Endothelial cell of umbilical vein (primary cell): ENCODE measurements at regions not wholly inside any gene's neighbourhood (a gene's known extent, or its start where the extent isn't known, plus 50 kb on each side); places are given as distances from the start of the nearest gene placed in this dataset.

ENCODE experiments used
- BruUV-seq: library from RNA; stranded (reverse); fragments of 400-500 nt; replicated peaks from 2 replicates; lab custom pipeline; 2021; lab: Mats Ljungman, UMichigan
- CTCF ChIA-PET: fragments of 300-600, 350-600 bp; sonication (Branson Sonifier 250); formaldehyde crosslinking; loops from one replicate; lab custom pipeline; 2021; ENCODE audit warnings: antibody characterized with exemption, inconsistent platforms; lab: Charles Lee
- POLR2A ChIA-PET: fragments of 300-600, 350-600 bp; sonication (Branson Sonifier 250); formaldehyde crosslinking; loops from one replicate; lab custom pipeline; 2021; ENCODE audit warnings: antibody characterized with exemption, inconsistent platforms; lab: Charles Lee
- DNase-seq: peaks from one replicate; pipeline ENCODE4 v3.0.0-alpha.2; 2011; ENCODE audit warnings: low read depth, low spot score
- FAIRE-seq: peaks from 2 replicates; lab custom pipeline; 2011; peaks lifted over from hg19 to GRCh38; lab: Jason Lieb, UNC
- H2AFZ ChIP-seq: 2 replicates; pipeline ENCODE4 v1.6.0; 2012; ENCODE audit warnings: low read depth, low read length, control low read depth, inconsistent platforms
- H3K27ac ChIP-seq: 2 replicates; pipeline ENCODE4 v1.5.1; 2011; ENCODE audit warnings: low read depth, mild to moderate bottlenecking, control low read depth, low read length, moderate library complexity; ENCODE audit not compliant: insufficient read depth
- H3K27me3 ChIP-seq, 2 experiments: 2 replicates each; pipeline versions ENCODE4 v1.6.0 to v1.6.1; 2011; ENCODE audit warnings: low read length in 2 of 2, mixed read lengths in 1 of 2; ENCODE audit not compliant: control insufficient read depth in 2 of 2, insufficient read depth in 2 of 2
- H3K36me3 ChIP-seq, 2 experiments: 2 replicates in 1 of 2; 3 replicates in 1 of 2; pipeline ENCODE4 v1.5.1; 2011; ENCODE audit warnings: low read length in 2 of 2, mild to moderate bottlenecking in 1 of 2, moderate library complexity in 1 of 2; ENCODE audit not compliant: control insufficient read depth in 2 of 2, insufficient read depth in 2 of 2; ENCODE audit errors: extremely low read depth in 1 of 2
- H3K4me1 ChIP-seq: 3 replicates; pipeline ENCODE4 v1.5.1; 2011; ENCODE audit warnings: mild to moderate bottlenecking, low read length; ENCODE audit not compliant: control insufficient read depth, insufficient read depth; ENCODE audit errors: extremely low read depth
- H3K4me2 ChIP-seq: 2 replicates; pipeline ENCODE4 v1.6.1; 2011; ENCODE audit warnings: low read length, control low read depth, mixed read lengths; ENCODE audit not compliant: insufficient read depth
- H3K4me3 ChIP-seq, 3 experiments: fragments of 200-600 bp in 1 of 3; sonication (generic), shearing (Covaris generic) in 1 of 3; replicated peaks in 1 of 3; 2 replicates each; pipeline ENCODE4 v1.5.1; 2011 to 2016; ENCODE audit warnings: control low read depth in 3 of 3, low read length in 3 of 3, mild to moderate bottlenecking in 2 of 3, inconsistent platforms in 1 of 3, low read depth in 1 of 3, moderate library complexity in 1 of 3; ENCODE audit not compliant: insufficient read depth in 1 of 3
- H3K79me2 ChIP-seq: 2 replicates; pipeline ENCODE4 v1.6.0; 2012; ENCODE audit warnings: low read length, inconsistent platforms; ENCODE audit not compliant: control insufficient read depth, insufficient read depth
- H3K9ac ChIP-seq: replicated peaks from 2 replicates; pipeline ENCODE3; 2011; ENCODE audit warnings: low read length, control low read depth; ENCODE audit not compliant: insufficient read depth; ENCODE audit errors: extremely low read depth
- H3K9me1 ChIP-seq: replicated peaks from 3 replicates; pipeline ENCODE4 v1.6.0; 2011; ENCODE audit warnings: mild to moderate bottlenecking, low read length; ENCODE audit not compliant: control insufficient read depth, insufficient read depth; ENCODE audit errors: extremely low read depth
- H3K9me3 ChIP-seq: replicated peaks from 2 replicates; pipeline ENCODE4 v1.5.1; 2012; ENCODE audit warnings: low read length, inconsistent platforms; ENCODE audit not compliant: control insufficient read depth, insufficient read depth
- H4K20me1 ChIP-seq: replicated peaks from 2 replicates; pipeline ENCODE3; 2011; ENCODE audit warnings: mild to moderate bottlenecking, low read length; ENCODE audit not compliant: control insufficient read depth, insufficient read depth; ENCODE audit errors: extremely low read depth
- EZH2 ChIP-seq: IDR thresholded peaks from 2 replicates; pipeline ENCODE4 v1.6.1; 2012; ENCODE audit warnings: borderline replicate concordance, low read depth, mild to moderate bottlenecking, moderate library complexity, low read length, inconsistent platforms; ENCODE audit not compliant: severe bottlenecking
- FOS ChIP-seq: IDR thresholded peaks from 2 replicates; pipeline ENCODE4 v1.6.1; 2011; ENCODE audit warnings: mild to moderate bottlenecking, low read length, moderate library complexity, borderline replicate concordance; ENCODE audit not compliant: insufficient read depth
- GATA2 ChIP-seq: IDR thresholded peaks from 2 replicates; pipeline ENCODE4 v1.7.0; 2011; ENCODE audit warnings: low read depth, mild to moderate bottlenecking, moderate library complexity, mixed read lengths, low read length; ENCODE audit not compliant: insufficient read length, insufficient read depth
- JUN ChIP-seq: IDR thresholded peaks from 2 replicates; pipeline ENCODE4 v1.6.1; 2011; ENCODE audit warnings: borderline replicate concordance, low read depth; ENCODE audit not compliant: insufficient read length, insufficient read depth
- MYC ChIP-seq: IDR thresholded peaks from one replicate; pipeline ENCODE4 v1.6.1; 2011; ENCODE audit warnings: mild to moderate bottlenecking, low read depth, low read length
- POLR2A ChIP-seq: IDR thresholded peaks from 2 replicates; pipeline ENCODE4 v1.6.1; 2012; ENCODE audit warnings: low read depth, mild to moderate bottlenecking, control low read depth, low read length
- POLR2AphosphoS5 ChIP-seq: IDR thresholded peaks from 2 replicates; pipeline ENCODE4 v1.6.1; 2012; ENCODE audit warnings: low read depth, mild to moderate bottlenecking, control low read depth, low read length, moderate library complexity; ENCODE audit not compliant: insufficient read depth
- dilution Hi-C: fragments of 300-500 bp; cut with MboI; formaldehyde crosslinking; loops from one replicate; pipeline ENCODE4 v1.15.0; 2019; ENCODE audit warnings: low sequenced_read_pairs; ENCODE audit not compliant: extremely low pct_ligation_motif_present
- intact Hi-C: fragments of 100-400 bp; cut with micrococcal nuclease; formaldehyde crosslinking; loops from one replicate; pipeline ENCODE4 v1.10.0; 2022
- TF ChIP-seq, protein P1 (sequence below), 2 donors: IDR thresholded peaks; 1 replicate in 1 of 2; 2 replicates in 1 of 2; pipeline ENCODE4 v1.5.1; 2011; ENCODE audit warnings: low read length in 2 of 2, mild to moderate bottlenecking in 2 of 2, moderate library complexity in 2 of 2, control low read depth in 1 of 2, inconsistent platforms in 1 of 2, low read depth in 1 of 2; ENCODE audit not compliant: insufficient read depth in 1 of 2; ENCODE audit errors: extremely low read depth in 1 of 2
- TF ChIP-seq, protein P2 (sequence below): IDR thresholded peaks from 2 replicates; pipeline ENCODE4 v1.6.1; 2011; ENCODE audit not compliant: insufficient read depth, insufficient read length

DNA sequence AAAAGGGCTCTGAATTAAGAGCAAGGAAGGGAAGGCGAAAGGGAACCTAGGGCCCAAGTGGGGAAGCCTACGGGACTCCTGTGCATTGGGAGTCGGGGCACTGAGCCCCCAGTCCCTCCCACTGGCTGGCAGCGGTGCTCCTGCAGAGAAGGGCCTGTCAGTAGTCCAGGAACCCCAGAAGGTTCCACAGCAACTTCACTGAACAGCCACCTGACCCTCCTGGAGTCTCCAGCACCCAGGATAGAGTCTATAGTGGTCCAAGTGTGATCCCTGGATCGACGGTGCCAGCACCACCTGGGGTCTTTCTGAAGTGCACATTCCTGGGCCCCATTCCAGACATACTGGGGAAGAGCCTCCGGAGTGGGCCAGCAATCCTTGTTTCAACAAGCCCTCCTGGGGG is 100.0 kb upstream of the B3GAT1 start:
- dilution Hi-C loops = no loop called here
- no peak overlapping the region for H3K27ac ChIP-seq
- ChIA-PET CTCF (no interaction called here), POLR2A (no interaction called here)
- H3K4me3 ChIP-seq = no peak overlapping the region
- intact Hi-C loops = no loop called here
- H3K9me3 ChIP-seq = no peaks in the 10 kb centered on the region
- H3K9me1 ChIP-seq = no peaks in the 10 kb centered on the region
- no peak overlapping the region for H3K9ac ChIP-seq
- DNase-seq (no peak), FAIRE-seq (no peak)
- BruUV-seq = no TSS peak
- H3K36me3 ChIP-seq = no peaks in the 10 kb centered on the region
- H2AFZ ChIP-seq = no peak overlapping the region
- TF ChIP-seq FOS (no peak), POLR2A (no peak), POLR2AphosphoS5 (no peak), MYC (no peak), JUN (no peak), EZH2 (no peak), GATA2 (no peak)
- TF ChIP-seq, protein P1, sequence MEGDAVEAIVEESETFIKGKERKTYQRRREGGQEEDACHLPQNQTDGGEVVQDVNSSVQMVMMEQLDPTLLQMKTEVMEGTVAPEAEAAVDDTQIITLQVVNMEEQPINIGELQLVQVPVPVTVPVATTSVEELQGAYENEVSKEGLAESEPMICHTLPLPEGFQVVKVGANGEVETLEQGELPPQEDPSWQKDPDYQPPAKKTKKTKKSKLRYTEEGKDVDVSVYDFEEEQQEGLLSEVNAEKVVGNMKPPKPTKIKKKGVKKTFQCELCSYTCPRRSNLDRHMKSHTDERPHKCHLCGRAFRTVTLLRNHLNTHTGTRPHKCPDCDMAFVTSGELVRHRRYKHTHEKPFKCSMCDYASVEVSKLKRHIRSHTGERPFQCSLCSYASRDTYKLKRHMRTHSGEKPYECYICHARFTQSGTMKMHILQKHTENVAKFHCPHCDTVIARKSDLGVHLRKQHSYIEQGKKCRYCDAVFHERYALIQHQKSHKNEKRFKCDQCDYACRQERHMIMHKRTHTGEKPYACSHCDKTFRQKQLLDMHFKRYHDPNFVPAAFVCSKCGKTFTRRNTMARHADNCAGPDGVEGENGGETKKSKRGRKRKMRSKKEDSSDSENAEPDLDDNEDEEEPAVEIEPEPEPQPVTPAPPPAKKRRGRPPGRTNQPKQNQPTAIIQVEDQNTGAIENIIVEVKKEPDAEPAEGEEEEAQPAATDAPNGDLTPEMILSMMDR (IDR thresholded peaks at IDR 0.05; ENCODE audit: extremely low read depth in 1 of 2, insufficient read depth in 1 of 2, low read depth in 1 of 2, low read length in 2 of 2) = no peak
- TF ChIP-seq, protein P2, sequence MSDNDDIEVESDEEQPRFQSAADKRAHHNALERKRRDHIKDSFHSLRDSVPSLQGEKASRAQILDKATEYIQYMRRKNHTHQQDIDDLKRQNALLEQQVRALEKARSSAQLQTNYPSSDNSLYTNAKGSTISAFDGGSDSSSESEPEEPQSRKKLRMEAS = no peak
- H3K4me2 ChIP-seq = no peak overlapping the region
- no peaks in the 10 kb centered on the region for H3K79me2 ChIP-seq
- H3K27me3 ChIP-seq = no peaks in the 10 kb centered on the region
- no peaks in the 10 kb centered on the region for H4K20me1 ChIP-seq
- peaks cover 14% of the 10 kb centered on the region for H3K4me1 ChIP-seq
